Gastroesophageal sphincter (tissue), 4 donors: ENCODE measurements at regions not wholly inside any gene's neighbourhood (a gene's known extent, or its start where the extent isn't known, plus 50 kb on each side); places are given as distances from the start of the nearest gene placed in this dataset.

ENCODE experiments used
- ATAC-seq: fragments of 150-250 bp; one replicate; pipeline ENCODE4 v1.9.1; 2016; ENCODE audit warnings: mild to moderate bottlenecking, moderate library complexity
- H3K27ac ChIP-seq, 4 donors: fragments of 200-600 bp; sonication (generic) in 3 of 4; 1 replicate in 3 of 4; 2 replicates in 1 of 4; pipeline ENCODE4 v1.5.1; 2016 to 2019
- H3K27me3 ChIP-seq: fragments of 200-600 bp; sonication (generic); one replicate; pipeline ENCODE4 v1.5.1; 2019
- H3K36me3 ChIP-seq, 2 donors: fragments of 200-600 bp; sonication (generic); one replicate each; pipeline ENCODE4 v1.5.1; 2019; ENCODE audit warnings: control low read depth in 1 of 2
- H3K4me1 ChIP-seq, 3 donors: fragments of 200-600 bp; sonication (generic); 1 replicate in 2 of 3; 2 replicates in 1 of 3; pipeline ENCODE4 v1.5.1; 2016 to 2019; ENCODE audit warnings: control low read depth in 2 of 3
- H3K4me3 ChIP-seq, 2 donors: fragments of 200-600 bp; sonication (generic); one replicate each; pipeline ENCODE4 v1.5.1; 2019; ENCODE audit warnings: mild to moderate bottlenecking in 1 of 2, moderate library complexity in 1 of 2
- H3K9me3 ChIP-seq, 3 donors: fragments of 200-600 bp; sonication (generic); one replicate each; pipeline ENCODE4 v1.5.1; 2017 to 2019; ENCODE audit warnings: control low read depth in 2 of 3
- CTCF ChIP-seq, 4 experiments: fragments of 200-600 bp in 2 of 4; fragments of 450-650 bp in 2 of 4; sonication (generic) in 1 of 4; IDR thresholded peaks; one replicate each; pipeline ENCODE4 v1.5.1; 2017 to 2019; ENCODE audit warnings: antibody characterized with exemption in 4 of 4, mild to moderate bottlenecking in 2 of 4, moderate library complexity in 2 of 4
- EP300 ChIP-seq: sonication (generic); formaldehyde crosslinking; IDR thresholded peaks from one replicate; pipeline ENCODE4 v1.6.1; 2017; ENCODE audit warnings: antibody characterized with exemption, mild to moderate bottlenecking
- POLR2A ChIP-seq, 2 donors: fragments of 450-650 bp; IDR thresholded peaks; one replicate each; pipeline ENCODE4 v1.6.1; 2017; ENCODE audit warnings: antibody characterized with exemption in 2 of 2, mild to moderate bottlenecking in 2 of 2, moderate library complexity in 1 of 2
- POLR2AphosphoS5 ChIP-seq: sonication (generic); formaldehyde crosslinking; IDR thresholded peaks from one replicate; pipeline ENCODE4 v1.6.1; 2017; ENCODE audit warnings: antibody characterized with exemption
- WGBS, 2 donors: methylation state at CpG; one replicate each; pipeline ENCODE4 v1.1.5; 2018; ENCODE audit warnings: low coverage in 1 of 2; 5-methylcytosine and 5-hydroxymethylcytosine counted together

- Histone ChIP-seq H3K36me3 (no peaks in the 10 kb centered on the region), H3K4me1 (no peaks in the 10 kb centered on the region), H3K27ac (no peak overlapping the region), H3K27me3 (no peaks in the 10 kb centered on the region), H3K9me3 (peaks cover 0 to 5% (median 0%) of the 10 kb centered on the region in 3 donors), H3K4me3 (no peak overlapping the region)
- 90 to 92% methylated on average over 3 of the region's 3 CpGs for WGBS, 2 donors
- ATAC-seq: no peak
- no peak for TF ChIP-seq CTCF (IDR thresholded peaks at IDR 0.05)
Observed at GRCh38 chr12:24102676-24103075, 153.2 kb upstream of the SOX5 start.

GRCh38 chr12:24099576-24099975 is 150.1 kb upstream of the SOX5 start:
- Histone ChIP-seq H3K4me3 (no peak overlapping the region), H3K4me1 (no peaks in the 10 kb centered on the region), H3K27ac (no peak overlapping the region), H3K9me3 (peaks cover 0 to 4% (median 0%) of the 10 kb centered on the region in 3 donors), H3K27me3 (no peaks in the 10 kb centered on the region), H3K36me3 (no peaks in the 10 kb centered on the region)
- no peak for ATAC-seq
- TF ChIP-seq POLR2A (IDR thresholded peaks at IDR 0.05) (no peak), EP300 (no peak), CTCF (IDR thresholded peaks at IDR 0.05) (no peak), POLR2AphosphoS5 (no peak)
- 45 to 71% methylated on average over 1 of the region's 1 CpG for WGBS, 2 donors

GRCh38 chr12:24095245-24095644 is 145.8 kb upstream of the SOX5 start:
- no peaks in the 10 kb centered on the region for H3K9me3 ChIP-seq
- no peak for TF ChIP-seq CTCF (IDR thresholded peaks at IDR 0.05)
- TF ChIP-seq POLR2A (IDR thresholded peaks at IDR 0.05): no peak
- no peak for TF ChIP-seq POLR2AphosphoS5
- no peak for TF ChIP-seq EP300
- H3K27me3 ChIP-seq: no peaks in the 10 kb centered on the region
- H3K4me1 ChIP-seq: no peaks in the 10 kb centered on the region
- no peak for ATAC-seq
- 62 to 100% methylated on average over 1 of the region's 1 CpG for WGBS, 2 donors
- no peak overlapping the region for H3K27ac ChIP-seq
- H3K36me3 ChIP-seq: no peaks in the 10 kb centered on the region
- no peak overlapping the region for H3K4me3 ChIP-seq

- Histone ChIP-seq H3K27ac (no peak overlapping the region), H3K36me3 (no peaks in the 10 kb centered on the region), H3K27me3 (no peaks in the 10 kb centered on the region), H3K9me3 (no peaks in the 10 kb centered on the region), H3K4me1 (no peaks in the 10 kb centered on the region), H3K4me3 (no peak overlapping the region)
- no peak for ATAC-seq
- 68 to 73% methylated on average over 2 of the region's 2 CpGs for WGBS, 2 donors
- TF ChIP-seq CTCF (IDR thresholded peaks at IDR 0.05) (no peak), EP300 (no peak), POLR2A (IDR thresholded peaks at IDR 0.05) (no peak), POLR2AphosphoS5 (no peak)
Observed at GRCh38 chr12:24089510-24089890, 140.0 kb upstream of the SOX5 start.

GRCh38 chr12:24088751-24089509 is 139.5 kb upstream of the SOX5 start:
- no peak for ATAC-seq
- H3K27me3 ChIP-seq: no peaks in the 10 kb centered on the region
- no peak overlapping the region for H3K27ac ChIP-seq
- no peak overlapping the region for H3K4me3 ChIP-seq
- TF ChIP-seq POLR2A (IDR thresholded peaks at IDR 0.05) (no peak), CTCF (IDR thresholded peaks at IDR 0.05) (no peak), POLR2AphosphoS5 (no peak), EP300 (no peak)
- H3K4me1 ChIP-seq: no peaks in the 10 kb centered on the region
- no peaks in the 10 kb centered on the region for H3K9me3 ChIP-seq
- H3K36me3 ChIP-seq: no peaks in the 10 kb centered on the region
- 91 to 94% methylated on average over 5 of the region's 5 CpGs for WGBS, 2 donors
